ENCODE measurements at regions not wholly inside any gene's neighbourhood (a gene's known extent, or its start where the extent isn't known, plus 50 kb on each side); places are given as distances from the start of the nearest gene placed in this dataset.

GRCh38 chr10:62545160-62546066, 171.2 kb downstream of the ZNF365 start:
- DNase-seq (ENCODE audit: low read depth in 2 of 3, low spot score in 2 of 3) = no peak

DNA sequence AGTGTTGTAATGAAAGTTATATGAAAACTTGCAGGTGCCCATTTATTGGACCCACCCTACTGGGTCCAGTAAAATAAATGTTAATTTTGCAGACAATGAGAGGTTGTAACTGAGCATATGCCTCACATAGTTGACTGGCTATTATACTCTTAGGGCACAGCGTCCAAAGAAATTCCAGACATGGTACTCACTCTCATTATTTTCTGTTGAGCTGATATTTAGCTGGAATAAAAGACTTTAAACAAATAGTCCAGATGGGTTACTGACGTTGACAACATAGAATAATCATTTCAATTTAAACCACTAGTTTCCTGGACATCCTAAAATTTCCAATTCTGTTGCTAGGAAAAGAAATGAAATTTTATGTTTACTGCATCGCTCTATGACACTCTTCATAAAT, 174.5 kb downstream of the ZNF365 start:
- no peak for DNase-seq (ENCODE audit: low read depth in 2 of 3, low spot score in 2 of 3)

GRCh38 chr10:62550173-62550572, 176.0 kb downstream of the ZNF365 start:
- no peak for DNase-seq (ENCODE audit: low read depth in 2 of 3, low spot score in 2 of 3)

- no peak for DNase-seq (ENCODE audit: low read depth in 2 of 3, low spot score in 2 of 3)
Observed at GRCh38 chr10:62554632-62555199, 180.5 kb downstream of the ZNF365 start.

DNA sequence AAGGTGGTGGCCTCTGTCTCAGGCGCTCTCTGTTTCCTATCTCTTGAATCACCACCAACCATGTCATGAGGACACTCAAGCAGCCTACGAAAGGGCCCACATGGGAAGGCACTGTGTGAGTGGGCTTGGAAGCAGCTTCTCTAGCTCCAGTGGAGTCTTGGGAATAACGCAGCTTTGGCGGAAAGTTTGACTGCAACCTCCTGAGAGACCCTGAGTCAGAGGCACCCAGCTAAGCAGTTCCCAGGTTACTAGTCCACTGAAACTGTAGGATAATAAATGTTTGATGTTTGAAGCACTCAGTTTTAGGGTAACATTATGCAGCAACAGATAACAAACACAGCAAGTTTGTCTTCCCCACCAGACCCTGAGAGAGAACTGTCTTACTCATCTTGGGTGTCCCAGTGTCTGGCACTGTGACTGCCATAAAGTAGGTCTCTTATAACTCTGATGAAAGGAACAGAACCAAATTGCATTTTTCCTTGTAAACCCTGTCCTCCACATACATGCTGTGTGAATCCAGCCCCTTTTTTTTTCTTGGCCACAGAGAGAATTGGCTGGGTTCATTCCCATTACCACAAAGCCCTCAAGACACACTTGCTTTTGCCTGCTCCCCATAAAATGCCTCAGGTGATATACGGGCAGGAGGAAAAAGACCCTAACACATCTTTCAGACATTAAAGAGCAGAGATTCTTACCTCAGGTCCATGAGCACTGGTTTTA, 185.5 kb downstream of the ZNF365 start:
- DNase-seq (ENCODE audit: low read depth in 2 of 3, low spot score in 2 of 3) = no peak

- no peak for DNase-seq (ENCODE audit: low read depth in 2 of 3, low spot score in 2 of 3)
Observed at GRCh38 chr10:62560201-62560819, 186.1 kb downstream of the ZNF365 start.

DNA sequence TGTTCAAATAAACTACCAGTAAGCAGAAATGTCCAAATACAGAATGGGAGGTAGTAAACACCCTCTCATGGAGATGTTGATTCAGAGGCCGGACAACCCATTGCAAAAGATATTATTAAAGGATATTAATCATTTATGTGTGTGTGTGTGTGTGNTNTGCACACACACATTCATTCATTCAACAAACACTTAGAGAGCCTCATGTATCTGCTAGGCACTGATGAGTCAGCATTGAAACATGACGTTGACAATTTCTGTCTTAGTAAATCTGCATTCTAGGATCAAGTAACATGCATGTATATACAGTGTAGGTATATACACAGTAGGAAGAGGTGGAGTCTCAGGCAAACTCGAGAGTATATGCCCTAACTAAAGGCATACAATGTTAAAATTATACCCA, 187.0 kb downstream of the ZNF365 start:
- no peak for DNase-seq (ENCODE audit: low read depth in 2 of 3, low spot score in 2 of 3)

DNA sequence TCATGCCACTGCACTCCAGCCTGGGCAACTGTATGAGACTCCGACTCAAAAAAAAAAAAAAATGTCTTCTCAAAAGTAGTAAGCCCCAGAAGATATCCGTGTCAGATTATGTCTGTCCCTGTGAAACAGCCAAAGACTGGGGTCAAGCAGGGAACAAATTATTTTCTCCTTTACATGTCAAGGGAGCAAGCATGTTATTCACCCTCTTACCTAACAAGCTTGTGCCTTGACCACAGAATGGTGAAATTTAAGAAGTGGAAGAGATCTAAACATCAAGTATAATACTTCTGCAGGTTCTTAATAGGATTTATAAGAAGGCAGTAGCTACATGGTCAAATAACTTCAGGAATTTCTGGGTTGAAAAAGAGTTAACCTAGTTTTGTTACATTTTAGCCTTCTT, 187.9 kb downstream of the ZNF365 start:
- no peak for DNase-seq (ENCODE audit: low read depth in 2 of 3, low spot score in 2 of 3)

GRCh38 chr10:62562795-62563194, 188.6 kb downstream of the ZNF365 start:
- DNase-seq (ENCODE audit: low read depth in 2 of 3, low spot score in 2 of 3) = no peak

- DNase-seq (ENCODE audit: low read depth in 2 of 3, low spot score in 2 of 3) = no peak
Observed at GRCh38 chr10:62573929-62574328, 199.8 kb downstream of the ZNF365 start.

DNA sequence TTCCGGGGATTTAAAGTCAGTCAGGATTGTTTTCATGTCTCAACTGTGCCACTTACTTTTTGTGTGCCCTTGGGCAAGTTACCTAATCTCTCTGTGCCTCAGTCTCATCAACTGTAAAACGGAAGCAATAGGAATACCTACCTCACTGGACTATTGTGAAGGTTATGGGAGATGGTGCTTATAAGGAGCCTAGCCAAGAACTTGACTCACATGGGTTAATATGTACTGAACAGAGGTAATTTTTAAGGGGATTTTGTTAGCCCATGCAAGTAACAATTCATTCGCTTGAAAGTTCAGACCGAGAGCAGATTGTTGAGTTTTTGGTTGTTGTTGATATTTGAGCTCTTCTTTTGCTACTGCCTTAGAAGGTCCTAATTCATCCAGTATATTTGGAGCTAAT, 202.9 kb downstream of the ZNF365 start:
- no peak for DNase-seq (ENCODE audit: low read depth in 2 of 3, low spot score in 2 of 3)

- DNase-seq (ENCODE audit: low read depth in 2 of 3, low spot score in 2 of 3) = no peak
Observed at GRCh38 chr10:62577666-62578291, 203.6 kb downstream of the ZNF365 start.

- no peak for DNase-seq (ENCODE audit: low read depth in 2 of 3, low spot score in 2 of 3)
Observed at GRCh38 chr10:62578301-62578700, 204.1 kb downstream of the ZNF365 start.

GRCh38 chr10:62578916-62579315, 204.7 kb downstream of the ZNF365 start:
- no peak for DNase-seq (ENCODE audit: low read depth in 2 of 3, low spot score in 2 of 3)

DNA sequence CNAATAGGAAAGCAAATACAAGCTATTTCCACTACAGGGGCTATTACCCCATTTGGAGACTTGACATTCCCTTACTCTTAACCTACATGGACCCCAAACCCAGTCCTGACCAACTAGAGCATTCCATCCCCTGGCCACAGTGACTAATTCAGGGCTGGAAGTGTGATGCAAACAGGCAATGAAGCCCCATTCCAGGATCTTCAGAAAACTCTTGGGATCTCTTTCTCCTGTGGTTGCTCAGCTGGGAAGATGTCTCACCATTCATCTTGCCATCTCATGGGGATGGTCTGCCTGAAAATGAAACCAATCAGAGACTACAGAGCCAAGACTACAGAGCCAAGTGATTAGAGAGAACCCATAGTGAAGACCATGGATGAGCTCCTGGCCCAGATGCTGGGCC, 206.2 kb downstream of the ZNF365 start:
- DNase-seq (ENCODE audit: low read depth in 2 of 3, low spot score in 2 of 3) = no peak

DNA sequence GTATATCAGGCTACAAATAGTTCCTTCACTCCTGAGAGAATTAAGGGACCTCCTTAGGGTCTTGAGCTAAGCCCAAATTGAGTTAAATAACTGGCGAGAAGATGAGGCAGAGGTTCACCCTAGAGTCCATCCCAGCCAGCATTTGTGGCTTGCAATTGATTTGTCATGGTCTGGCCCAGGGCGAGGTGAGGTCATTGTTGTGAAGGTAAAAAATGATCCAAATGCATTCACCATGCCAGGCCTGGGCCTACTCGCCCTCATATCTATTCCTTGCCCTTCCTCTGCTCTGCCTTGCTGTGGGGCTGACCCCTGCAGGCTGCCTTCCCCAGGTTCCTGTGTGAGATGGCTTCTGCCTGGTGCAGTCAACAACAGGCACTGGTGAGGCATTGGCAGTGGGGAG, 207.2 kb downstream of the ZNF365 start:
- no peak for DNase-seq (ENCODE audit: low read depth in 2 of 3, low spot score in 2 of 3)

DNA sequence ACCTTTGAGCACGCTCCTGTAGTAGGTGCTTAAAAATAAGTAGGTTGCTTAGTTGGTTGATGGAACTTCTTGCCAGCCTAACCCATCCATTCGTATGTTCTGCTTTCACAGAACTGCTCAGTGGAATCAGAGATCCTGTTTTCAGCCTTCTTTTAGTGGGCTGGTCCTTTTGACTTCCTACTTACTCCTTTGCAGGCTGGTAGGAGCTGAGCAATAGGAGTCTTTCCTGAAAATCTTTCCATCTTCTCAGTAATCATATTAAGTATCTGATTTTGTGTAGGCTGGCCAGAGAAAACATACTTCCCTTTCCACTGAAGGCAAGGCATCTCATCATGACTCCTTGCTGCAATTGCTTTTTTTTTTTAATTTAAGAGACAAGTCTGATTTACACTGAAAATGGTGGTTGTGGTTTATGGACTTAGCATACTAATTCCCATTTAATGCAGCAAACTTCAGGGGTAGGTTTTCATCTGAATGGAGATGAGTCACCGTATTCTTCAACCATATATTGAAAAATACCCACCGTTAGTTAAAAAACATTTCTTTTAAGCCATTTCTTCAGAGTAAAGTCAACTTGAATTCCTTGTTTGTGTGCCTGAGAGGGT, 208.0 kb downstream of the ZNF365 start:
- DNase-seq (ENCODE audit: low read depth in 2 of 3, low spot score in 2 of 3) = no peak

DNA sequence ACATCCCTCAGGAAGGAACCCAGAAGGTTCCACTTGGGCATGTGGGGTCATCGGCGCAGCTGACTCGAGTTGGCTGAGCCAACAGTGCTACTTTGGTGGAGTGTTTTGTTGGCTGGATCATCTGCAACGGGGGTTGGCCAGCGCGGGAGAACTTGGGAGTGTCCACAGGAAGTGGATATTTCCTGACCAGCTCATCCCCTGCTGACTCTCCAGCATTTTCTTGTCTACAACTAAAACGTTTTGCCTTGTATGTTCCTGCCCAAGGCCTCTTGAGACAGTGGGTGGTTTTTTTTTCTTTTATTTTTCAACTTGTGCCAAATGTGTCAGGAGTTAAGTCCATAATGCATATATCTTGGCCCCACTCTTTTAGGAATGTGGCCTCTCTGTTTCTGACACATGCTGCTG, 208.6 kb downstream of the ZNF365 start:
- no peak for DNase-seq (ENCODE audit: low read depth in 2 of 3, low spot score in 2 of 3)

GRCh38 chr10:62583876-62584615, 209.9 kb downstream of the ZNF365 start:
- DNase-seq (ENCODE audit: low read depth in 2 of 3, low spot score in 2 of 3) = peak in 1 of 3 experiments; percentile 7

DNA sequence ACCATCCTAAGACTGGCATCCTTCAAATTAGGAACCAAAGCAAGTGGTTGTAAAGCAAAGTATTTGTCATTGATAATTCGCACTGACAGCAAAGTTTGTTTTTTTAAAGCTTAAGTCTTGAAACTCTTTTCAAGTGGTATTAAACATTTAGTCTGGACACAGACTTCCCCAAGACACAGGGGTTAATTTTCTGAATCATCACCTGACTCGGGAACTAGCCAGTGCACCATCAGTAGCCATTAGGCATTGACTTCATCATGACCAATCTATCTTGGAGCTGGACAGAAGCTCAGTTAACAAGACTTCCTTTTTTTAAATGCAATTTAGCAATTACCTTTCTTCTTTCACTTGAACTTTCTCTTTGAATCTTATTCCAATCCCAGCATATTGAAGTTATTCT, 210.6 kb downstream of the ZNF365 start:
- DNase-seq (ENCODE audit: low read depth in 2 of 3, low spot score in 2 of 3) = no peak
